ENCODE measurements at regions not wholly inside any gene's neighbourhood (a gene's known extent, or its start where the extent isn't known, plus 50 kb on each side); places are given as distances from the start of the nearest gene placed in this dataset.

DNA sequence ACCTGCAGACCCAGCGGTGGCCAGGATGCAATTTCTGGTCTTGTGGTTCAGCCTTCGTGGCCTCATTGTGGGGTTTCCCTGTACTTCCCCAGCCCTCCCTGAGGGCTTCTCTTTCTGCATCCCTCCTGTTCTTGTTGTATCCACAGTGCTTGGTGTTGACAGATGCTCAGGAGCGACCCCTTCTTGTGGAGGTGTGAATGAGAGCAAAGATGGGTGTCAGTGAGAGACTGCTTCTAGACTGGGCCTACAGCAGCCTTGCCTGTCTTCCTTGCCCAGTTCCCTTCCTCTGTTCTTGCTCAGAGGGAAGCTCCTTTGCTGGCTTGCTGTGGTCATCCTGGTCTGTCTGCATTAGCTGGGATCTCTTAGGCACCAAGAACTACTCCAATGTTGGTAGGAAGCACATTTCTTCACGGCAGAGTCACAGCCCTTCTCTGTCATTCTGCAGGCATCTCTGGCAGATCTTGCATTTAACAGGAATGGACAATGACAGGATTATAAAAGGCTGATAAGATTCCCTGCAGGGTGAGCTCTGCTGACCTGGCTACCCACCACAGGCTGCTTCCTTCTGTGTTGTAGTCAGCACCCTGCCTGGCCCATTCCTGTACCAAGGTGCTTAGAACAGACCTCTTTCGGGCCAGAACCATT, 317.8 kb upstream of the C2CD4B start:
- TF ChIP-seq EZH2 (IDR thresholded peaks at IDR 0.05; ENCODE audit: borderline replicate concordance, insufficient read depth, low read length, poor library complexity, severe bottlenecking) = no peak
- TF ChIP-seq, protein P1, sequence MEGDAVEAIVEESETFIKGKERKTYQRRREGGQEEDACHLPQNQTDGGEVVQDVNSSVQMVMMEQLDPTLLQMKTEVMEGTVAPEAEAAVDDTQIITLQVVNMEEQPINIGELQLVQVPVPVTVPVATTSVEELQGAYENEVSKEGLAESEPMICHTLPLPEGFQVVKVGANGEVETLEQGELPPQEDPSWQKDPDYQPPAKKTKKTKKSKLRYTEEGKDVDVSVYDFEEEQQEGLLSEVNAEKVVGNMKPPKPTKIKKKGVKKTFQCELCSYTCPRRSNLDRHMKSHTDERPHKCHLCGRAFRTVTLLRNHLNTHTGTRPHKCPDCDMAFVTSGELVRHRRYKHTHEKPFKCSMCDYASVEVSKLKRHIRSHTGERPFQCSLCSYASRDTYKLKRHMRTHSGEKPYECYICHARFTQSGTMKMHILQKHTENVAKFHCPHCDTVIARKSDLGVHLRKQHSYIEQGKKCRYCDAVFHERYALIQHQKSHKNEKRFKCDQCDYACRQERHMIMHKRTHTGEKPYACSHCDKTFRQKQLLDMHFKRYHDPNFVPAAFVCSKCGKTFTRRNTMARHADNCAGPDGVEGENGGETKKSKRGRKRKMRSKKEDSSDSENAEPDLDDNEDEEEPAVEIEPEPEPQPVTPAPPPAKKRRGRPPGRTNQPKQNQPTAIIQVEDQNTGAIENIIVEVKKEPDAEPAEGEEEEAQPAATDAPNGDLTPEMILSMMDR (IDR thresholded peaks at IDR 0.05; ENCODE audit: poor library complexity, severe bottlenecking) = peak; percentile 42
- no peak for TF ChIP-seq POLR2AphosphoS5 (IDR thresholded peaks at IDR 0.05)
- no peak for TF ChIP-seq EP300 (conservative IDR thresholded peaks at IDR 0.05; ENCODE audit: poor library complexity, severe bottlenecking)
- TF ChIP-seq, protein P2, sequence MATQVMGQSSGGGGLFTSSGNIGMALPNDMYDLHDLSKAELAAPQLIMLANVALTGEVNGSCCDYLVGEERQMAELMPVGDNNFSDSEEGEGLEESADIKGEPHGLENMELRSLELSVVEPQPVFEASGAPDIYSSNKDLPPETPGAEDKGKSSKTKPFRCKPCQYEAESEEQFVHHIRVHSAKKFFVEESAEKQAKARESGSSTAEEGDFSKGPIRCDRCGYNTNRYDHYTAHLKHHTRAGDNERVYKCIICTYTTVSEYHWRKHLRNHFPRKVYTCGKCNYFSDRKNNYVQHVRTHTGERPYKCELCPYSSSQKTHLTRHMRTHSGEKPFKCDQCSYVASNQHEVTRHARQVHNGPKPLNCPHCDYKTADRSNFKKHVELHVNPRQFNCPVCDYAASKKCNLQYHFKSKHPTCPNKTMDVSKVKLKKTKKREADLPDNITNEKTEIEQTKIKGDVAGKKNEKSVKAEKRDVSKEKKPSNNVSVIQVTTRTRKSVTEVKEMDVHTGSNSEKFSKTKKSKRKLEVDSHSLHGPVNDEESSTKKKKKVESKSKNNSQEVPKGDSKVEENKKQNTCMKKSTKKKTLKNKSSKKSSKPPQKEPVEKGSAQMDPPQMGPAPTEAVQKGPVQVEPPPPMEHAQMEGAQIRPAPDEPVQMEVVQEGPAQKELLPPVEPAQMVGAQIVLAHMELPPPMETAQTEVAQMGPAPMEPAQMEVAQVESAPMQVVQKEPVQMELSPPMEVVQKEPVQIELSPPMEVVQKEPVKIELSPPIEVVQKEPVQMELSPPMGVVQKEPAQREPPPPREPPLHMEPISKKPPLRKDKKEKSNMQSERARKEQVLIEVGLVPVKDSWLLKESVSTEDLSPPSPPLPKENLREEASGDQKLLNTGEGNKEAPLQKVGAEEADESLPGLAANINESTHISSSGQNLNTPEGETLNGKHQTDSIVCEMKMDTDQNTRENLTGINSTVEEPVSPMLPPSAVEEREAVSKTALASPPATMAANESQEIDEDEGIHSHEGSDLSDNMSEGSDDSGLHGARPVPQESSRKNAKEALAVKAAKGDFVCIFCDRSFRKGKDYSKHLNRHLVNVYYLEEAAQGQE (IDR thresholded peaks at IDR 0.05; ENCODE audit: borderline replicate concordance) = no peak
- TF ChIP-seq RAD21 (conservative IDR thresholded peaks at IDR 0.05) = no peak
